DND-41 (cell line): ENCODE measurements at regions not wholly inside any gene's neighbourhood (a gene's known extent, or its start where the extent isn't known, plus 50 kb on each side); places are given as distances from the start of the nearest gene placed in this dataset.

Source experiments
- EZH2 ChIP-seq: IDR thresholded peaks from 3 replicates; pipeline ENCODE4 v1.6.1; 2012; ENCODE audit warnings: borderline replicate concordance, low read depth, mild to moderate bottlenecking, moderate library complexity, low read length, inconsistent platforms; ENCODE audit not compliant: severe bottlenecking
- TF ChIP-seq, protein P1 (sequence below): IDR thresholded peaks from 2 replicates; pipeline ENCODE4 v1.5.1; 2012; ENCODE audit warnings: borderline replicate concordance, low read length, moderate library complexity, mild to moderate bottlenecking; ENCODE audit not compliant: poor library complexity, severe bottlenecking; ENCODE audit errors: extremely low read depth

DNA sequence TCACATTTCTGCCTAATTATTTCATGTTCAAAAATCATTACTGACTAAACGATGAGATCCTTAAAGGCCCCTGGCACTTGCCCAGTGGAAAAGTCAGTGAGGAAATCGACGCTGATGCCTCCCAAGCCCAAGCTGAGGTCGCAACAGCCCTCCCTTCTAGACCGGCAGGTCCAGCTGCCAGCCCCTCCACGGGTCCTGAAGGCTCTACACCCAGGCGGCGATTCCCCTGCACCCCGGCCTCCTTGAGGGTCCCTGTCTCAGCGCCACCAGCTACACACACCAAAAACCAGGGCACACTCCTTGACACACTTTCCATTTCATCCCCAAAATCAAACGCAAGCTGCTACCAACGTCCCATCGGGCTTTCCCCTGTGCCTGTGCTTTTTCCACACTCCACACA is 200.1 kb upstream of the RNF32 start:
- TF ChIP-seq, protein P1, sequence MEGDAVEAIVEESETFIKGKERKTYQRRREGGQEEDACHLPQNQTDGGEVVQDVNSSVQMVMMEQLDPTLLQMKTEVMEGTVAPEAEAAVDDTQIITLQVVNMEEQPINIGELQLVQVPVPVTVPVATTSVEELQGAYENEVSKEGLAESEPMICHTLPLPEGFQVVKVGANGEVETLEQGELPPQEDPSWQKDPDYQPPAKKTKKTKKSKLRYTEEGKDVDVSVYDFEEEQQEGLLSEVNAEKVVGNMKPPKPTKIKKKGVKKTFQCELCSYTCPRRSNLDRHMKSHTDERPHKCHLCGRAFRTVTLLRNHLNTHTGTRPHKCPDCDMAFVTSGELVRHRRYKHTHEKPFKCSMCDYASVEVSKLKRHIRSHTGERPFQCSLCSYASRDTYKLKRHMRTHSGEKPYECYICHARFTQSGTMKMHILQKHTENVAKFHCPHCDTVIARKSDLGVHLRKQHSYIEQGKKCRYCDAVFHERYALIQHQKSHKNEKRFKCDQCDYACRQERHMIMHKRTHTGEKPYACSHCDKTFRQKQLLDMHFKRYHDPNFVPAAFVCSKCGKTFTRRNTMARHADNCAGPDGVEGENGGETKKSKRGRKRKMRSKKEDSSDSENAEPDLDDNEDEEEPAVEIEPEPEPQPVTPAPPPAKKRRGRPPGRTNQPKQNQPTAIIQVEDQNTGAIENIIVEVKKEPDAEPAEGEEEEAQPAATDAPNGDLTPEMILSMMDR = no peak
- TF ChIP-seq EZH2 = no peak
